ENCODE measurements at regions not wholly inside any gene's neighbourhood (a gene's known extent, or its start where the extent isn't known, plus 50 kb on each side); places are given as distances from the start of the nearest gene placed in this dataset.

DNA sequence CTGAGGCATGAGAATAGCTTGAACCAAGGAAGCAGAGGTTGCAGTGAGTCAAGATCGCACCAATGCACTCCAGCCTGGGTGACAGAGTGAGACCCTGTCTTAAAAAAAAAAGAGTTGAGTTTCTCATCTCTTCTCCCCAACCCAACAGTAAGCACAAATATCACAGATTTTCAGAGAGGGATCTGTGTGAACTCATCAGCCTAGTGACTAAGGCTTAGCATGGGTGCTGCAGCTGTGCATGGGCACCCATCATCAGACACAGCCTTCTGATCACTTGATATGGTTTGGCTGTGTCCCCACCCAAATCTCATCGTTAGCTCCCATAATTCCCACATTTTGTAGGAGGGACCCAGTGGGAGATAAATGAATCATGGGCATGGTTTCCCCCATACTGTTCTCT is 298.9 kb downstream of the PCNX1 start:
- Histone ChIP-seq H3K14ac (replicated peaks; ENCODE audit: low read depth, low read length) (no peak overlapping the region), H3K79me1 (ENCODE audit: low read depth in 1 of 2, low read length in 2 of 2) (no peaks in the 10 kb centered on the region), H2AK9ac (replicated peaks; ENCODE audit: low read depth, low read length, poor library complexity) (no peak overlapping the region), H4K5ac (ENCODE audit: low read depth, low read length) (no peak overlapping the region), H3K4me3 (ENCODE audit: insufficient read depth, low read depth, low read length) (no peak overlapping the region), H3K9ac (ENCODE audit: low read depth, low read length) (no peak overlapping the region), H3K18ac (ENCODE audit: low read depth, low read length) (no peak overlapping the region), H3K23ac (ENCODE audit: low read depth, low read length) (no peak overlapping the region), H3K4ac (ENCODE audit: low read depth, low read length) (no peak overlapping the region), H2BK120ac (ENCODE audit: low read depth, low read length) (no peak overlapping the region), H3K56ac (ENCODE audit: extremely low read depth, insufficient read depth, low read length) (no peak overlapping the region), H3K36me3 (ENCODE audit: control insufficient read depth, insufficient read depth, low read length) (no peaks in the 10 kb centered on the region), H4K20me1 (ENCODE audit: insufficient read depth, low read length) (no peaks in the 10 kb centered on the region), H2BK5ac (ENCODE audit: low read depth, low read length, poor library complexity, severe bottlenecking) (no peak overlapping the region), H2BK15ac (ENCODE audit: low read depth, low read length) (no peak overlapping the region), H3K27me3 (ENCODE audit: control insufficient read depth, insufficient read depth, low read length) (no peaks in the 10 kb centered on the region), H3K9me1 (ENCODE audit: insufficient read depth, low read length) (no peaks in the 10 kb centered on the region; the same call in 1 of the 2 replicates), H2AK5ac (ENCODE audit: low read depth, low read length) (no peak overlapping the region), H2BK20ac (ENCODE audit: low read depth, low read length) (no peak overlapping the region), H3K27ac (ENCODE audit: insufficient read depth, low read length) (no peak overlapping the region), H3K4me2 (ENCODE audit: low read depth, low read length) (no peak overlapping the region), H3K9me3 (ENCODE audit: control insufficient read depth, insufficient read depth, low read length) (no peaks in the 10 kb centered on the region), H4K91ac (ENCODE audit: insufficient read depth, low read depth, low read length) (no peak overlapping the region), H4K8ac (ENCODE audit: low read depth in 2 of 2, low read length in 2 of 2) (no peak overlapping the region), H2AFZ (replicated peaks; ENCODE audit: low read length, poor library complexity) (no peak overlapping the region), H3K4me1 (ENCODE audit: control insufficient read depth, insufficient read depth, low read length) (peaks cover 8% of the 10 kb centered on the region)
- ChIA-PET CTCF (no interaction called here), POLR2A (ENCODE audit: unreplicated experiment) (interaction anchor here (0.6 kb wide), 1 partner anchor 78 kb away, joined by 7 read pairs; no protein-coding TSS in a partner anchor)
- ATAC-seq (ENCODE audit: low read depth) (no peak), DNase-seq (no peak)
- WGBS, 2 experiments (ENCODE audit: extremely low coverage in 2 of 2, insufficient read length in 1 of 2), result no CpG with 5 or more reads among the region's 2 CpGs
- intact Hi-C loops (cut with micrococcal nuclease), result no loop called here
- TF ChIP-seq POLR2A (IDR thresholded peaks at IDR 0.05; ENCODE audit: low read depth, low read length), result no peak
- TF ChIP-seq, protein P1, sequence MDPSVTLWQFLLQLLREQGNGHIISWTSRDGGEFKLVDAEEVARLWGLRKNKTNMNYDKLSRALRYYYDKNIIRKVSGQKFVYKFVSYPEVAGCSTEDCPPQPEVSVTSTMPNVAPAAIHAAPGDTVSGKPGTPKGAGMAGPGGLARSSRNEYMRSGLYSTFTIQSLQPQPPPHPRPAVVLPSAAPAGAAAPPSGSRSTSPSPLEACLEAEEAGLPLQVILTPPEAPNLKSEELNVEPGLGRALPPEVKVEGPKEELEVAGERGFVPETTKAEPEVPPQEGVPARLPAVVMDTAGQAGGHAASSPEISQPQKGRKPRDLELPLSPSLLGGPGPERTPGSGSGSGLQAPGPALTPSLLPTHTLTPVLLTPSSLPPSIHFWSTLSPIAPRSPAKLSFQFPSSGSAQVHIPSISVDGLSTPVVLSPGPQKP (IDR thresholded peaks at IDR 0.05; ENCODE audit: borderline replicate concordance, low read depth, low read length), result no peak
- no peak for TF ChIP-seq BHLHE40 (IDR thresholded peaks at IDR 0.05; ENCODE audit: low read depth, low read length)
- no peak for TF ChIP-seq RFX5 (IDR thresholded peaks at IDR 0.05; ENCODE audit: low read depth, low read length)
- TF ChIP-seq SMC3 (IDR thresholded peaks at IDR 0.05; ENCODE audit: low read depth, low read length), result no peak
- no peak for TF ChIP-seq RCOR1 (IDR thresholded peaks at IDR 0.05; ENCODE audit: insufficient replicate concordance, low read length)
- TF ChIP-seq MXI1 (IDR thresholded peaks at IDR 0.05; ENCODE audit: borderline replicate concordance, low read depth, low read length), result no peak
- TF ChIP-seq FOS (IDR thresholded peaks at IDR 0.05; ENCODE audit: low read depth, low read length), result no peak
- TF ChIP-seq CEBPB (IDR thresholded peaks at IDR 0.05; ENCODE audit: low read depth, low read length), result no peak
- no peak for TF ChIP-seq NFE2L2 (IDR thresholded peaks at IDR 0.05; ENCODE audit: low read depth, low read length)
- no peak for TF ChIP-seq MAZ (IDR thresholded peaks at IDR 0.05; ENCODE audit: borderline replicate concordance, low read depth, low read length)
- no peak for TF ChIP-seq MAFK (IDR thresholded peaks at IDR 0.05; ENCODE audit: low read depth, low read length)
- no peak for TF ChIP-seq USF2 (IDR thresholded peaks at IDR 0.05; ENCODE audit: low read depth, low read length)
- TF ChIP-seq, protein P2, sequence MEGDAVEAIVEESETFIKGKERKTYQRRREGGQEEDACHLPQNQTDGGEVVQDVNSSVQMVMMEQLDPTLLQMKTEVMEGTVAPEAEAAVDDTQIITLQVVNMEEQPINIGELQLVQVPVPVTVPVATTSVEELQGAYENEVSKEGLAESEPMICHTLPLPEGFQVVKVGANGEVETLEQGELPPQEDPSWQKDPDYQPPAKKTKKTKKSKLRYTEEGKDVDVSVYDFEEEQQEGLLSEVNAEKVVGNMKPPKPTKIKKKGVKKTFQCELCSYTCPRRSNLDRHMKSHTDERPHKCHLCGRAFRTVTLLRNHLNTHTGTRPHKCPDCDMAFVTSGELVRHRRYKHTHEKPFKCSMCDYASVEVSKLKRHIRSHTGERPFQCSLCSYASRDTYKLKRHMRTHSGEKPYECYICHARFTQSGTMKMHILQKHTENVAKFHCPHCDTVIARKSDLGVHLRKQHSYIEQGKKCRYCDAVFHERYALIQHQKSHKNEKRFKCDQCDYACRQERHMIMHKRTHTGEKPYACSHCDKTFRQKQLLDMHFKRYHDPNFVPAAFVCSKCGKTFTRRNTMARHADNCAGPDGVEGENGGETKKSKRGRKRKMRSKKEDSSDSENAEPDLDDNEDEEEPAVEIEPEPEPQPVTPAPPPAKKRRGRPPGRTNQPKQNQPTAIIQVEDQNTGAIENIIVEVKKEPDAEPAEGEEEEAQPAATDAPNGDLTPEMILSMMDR (conservative IDR thresholded peaks at IDR 0.05; ENCODE audit: low read depth, low read length), result no peak
- no peak for TF ChIP-seq CHD1 (IDR thresholded peaks at IDR 0.05; ENCODE audit: low read depth, low read length)
- TF ChIP-seq RAD21 (IDR thresholded peaks at IDR 0.05; ENCODE audit: low read length), result no peak
- no TSS peak for BruUV-seq (replicated peaks)
- dilution Hi-C loops (cut with HindIII; ENCODE audit: low sequenced_read_pairs, unreplicated experiment), result no loop called here
- in situ Hi-C loops (cut with MboI; ENCODE audit: low sequenced_read_pairs), result no loop called here
